T-cell (primary cell): ENCODE measurements at regions not wholly inside any gene's neighbourhood (a gene's known extent, or its start where the extent isn't known, plus 50 kb on each side); places are given as distances from the start of the nearest gene placed in this dataset.

Experiments
- ATAC-seq, 4 experiments: fragments of 200-7000 bp in 3 of 4; fragments of 150-1000 bp in 1 of 4; cut with Tn5 transposase; replicated peaks in 1 of 4; 1 replicate in 3 of 4; 2 replicates in 1 of 4; pipeline ENCODE4 v1.10.0; 2021; ENCODE audit warnings: moderate library complexity in 3 of 4, mild to moderate bottlenecking in 2 of 4, moderate number of reproducible peaks in 1 of 4
- CTCF ChIA-PET, 2 donors: fragments of 300-600 bp; sonication (Branson Sonifier 250); formaldehyde crosslinking; loops; one replicate each; lab custom pipeline; 2022; ENCODE audit warnings: antibody characterized with exemption in 2 of 2; lab: Charles Lee
- POLR2A ChIA-PET, 2 donors: fragments of 300-600 bp; sonication (Branson Sonifier 250); formaldehyde crosslinking; loops; one replicate each; lab custom pipeline; 2022; ENCODE audit warnings: antibody characterized with exemption in 2 of 2; lab: Charles Lee
- DNase-seq, 35 experiments: peaks; one replicate each; pipeline versions ENCODE4 v3.0.0 to v3.0.0-alpha.2; 2013 to 2023
- H3K27ac ChIP-seq: one replicate; pipeline ENCODE4 v1.5.1; 2013; ENCODE audit warnings: low read length
- H3K27me3 ChIP-seq, 2 experiments: replicated peaks in 1 of 2; 1 replicate in 1 of 2; 2 replicates in 1 of 2; pipeline versions ENCODE4 v1.6.1 to v1.7.0; 2013; ENCODE audit warnings: low read length in 1 of 2, mixed read lengths in 1 of 2; ENCODE audit not compliant: control insufficient read depth in 2 of 2, insufficient read depth in 2 of 2; ENCODE audit errors: extremely low read depth in 1 of 2
- H3K36me3 ChIP-seq, 2 donors: 1 replicate in 1 of 2; 2 replicates in 1 of 2; pipeline versions ENCODE4 v1.6.1 to v1.7.0; 2013; ENCODE audit warnings: low read length in 1 of 2; ENCODE audit not compliant: control insufficient read depth in 2 of 2, insufficient read depth in 1 of 2; ENCODE audit errors: extremely low read depth in 1 of 2
- H3K4me1 ChIP-seq, 2 experiments: 1 replicate in 1 of 2; 2 replicates in 1 of 2; pipeline versions ENCODE4 v1.6.1 to v1.7.0; 2013; ENCODE audit warnings: low read length in 2 of 2, mixed read lengths in 1 of 2; ENCODE audit not compliant: insufficient read depth in 2 of 2, control insufficient read depth in 1 of 2; ENCODE audit errors: extremely low read depth in 1 of 2
- H3K4me3 ChIP-seq, 2 donors: 1 replicate in 1 of 2; 2 replicates in 1 of 2; pipeline versions ENCODE4 v1.5.1 to v1.7.0; 2013; ENCODE audit warnings: mild to moderate bottlenecking in 2 of 2, low read length in 1 of 2, moderate library complexity in 1 of 2; ENCODE audit not compliant: control insufficient read depth in 1 of 2; ENCODE audit errors: extremely low read depth in 1 of 2
- H3K9me3 ChIP-seq: 2 replicates; pipeline ENCODE4 v1.7.0; 2013
- H3K27ac Mint-ChIP-seq, 2 donors: one replicate each; pipeline ENCODE4 v1.8.0; 2020 to 2021; ENCODE audit warnings: mild to moderate bottlenecking in 2 of 2, mixed read lengths in 2 of 2
- H3K27me3 Mint-ChIP-seq, 2 donors: one replicate each; pipeline ENCODE4 v1.8.0; 2021 to 2022; ENCODE audit warnings: mixed read lengths in 2 of 2
- H3K36me3 Mint-ChIP-seq: one replicate; pipeline ENCODE4 v1.8.0; 2021; ENCODE audit warnings: mixed read lengths
- H3K4me1 Mint-ChIP-seq, 3 donors: one replicate each; pipeline ENCODE4 v1.8.0; 2020 to 2022; ENCODE audit warnings: mixed read lengths in 3 of 3, mild to moderate bottlenecking in 1 of 3
- H3K4me3 Mint-ChIP-seq, 3 donors: one replicate each; pipeline ENCODE4 v1.8.0; 2020 to 2022; ENCODE audit warnings: mild to moderate bottlenecking in 3 of 3, mixed read lengths in 3 of 3, moderate library complexity in 3 of 3
- H3K9me3 Mint-ChIP-seq, 3 donors: one replicate each; pipeline ENCODE4 v1.8.0; 2020 to 2022; ENCODE audit warnings: mixed read lengths in 3 of 3
- WGBS: methylation state at CpG from one replicate; pipeline ENCODE4 v1.1.5; 2013; ENCODE audit warnings: missing lambda C conversion rate; ENCODE audit not compliant: insufficient coverage; 5-methylcytosine and 5-hydroxymethylcytosine counted together

GRCh38 chr3:147471741-147472140, 62.6 kb downstream of the ZIC1 start:
- DNase-seq (no peak), ATAC-seq (no peak)
- no peaks in the 10 kb centered on the region for H3K27me3 ChIP-seq
- no peaks in the 10 kb centered on the region for H3K4me1 ChIP-seq
- Mint-ChIP-seq H3K27me3 (no peaks in the 10 kb centered on the region), H3K4me1 (no peaks in the 10 kb centered on the region), H3K9me3 (peaks cover 0 to 11% (median 4%) of the 10 kb centered on the region in 3 donors), H3K36me3 (no peaks in the 10 kb centered on the region), H3K4me3 (no peak overlapping the region), H3K27ac (no peak overlapping the region)
- ChIA-PET POLR2A (interaction anchor here in 1 of 2 donors (0.6 kb wide), 1 partner anchor 70 kb away, joined by 3 read pairs; no protein-coding TSS in a partner anchor), CTCF (no interaction called here)
- H3K27ac ChIP-seq, result no peak overlapping the region
- H3K4me3 ChIP-seq, result no peak overlapping the region
- H3K36me3 ChIP-seq, result no peaks in the 10 kb centered on the region
- no CpG with 5 or more reads among the region's 5 CpGs for WGBS
- H3K9me3 ChIP-seq, result no peaks in the 10 kb centered on the region

GRCh38 chr3:147472846-147473245, 63.7 kb downstream of the ZIC1 start:
- no peak for DNase-seq
- Mint-ChIP-seq H3K4me1 (no peaks in the 10 kb centered on the region), H3K36me3 (no peaks in the 10 kb centered on the region), H3K27me3 (no peaks in the 10 kb centered on the region), H3K4me3 (no peak overlapping the region), H3K9me3 (peaks cover 0 to 13% (median 4%) of the 10 kb centered on the region in 3 donors), H3K27ac (no peak overlapping the region)
- no peak for ATAC-seq
- no peaks in the 10 kb centered on the region for H3K4me1 ChIP-seq
- no peak overlapping the region for H3K27ac ChIP-seq
- H3K36me3 ChIP-seq, result no peaks in the 10 kb centered on the region
- no peak overlapping the region for H3K4me3 ChIP-seq
- CTCF ChIA-PET, result no interaction called here
- H3K9me3 ChIP-seq, result no peaks in the 10 kb centered on the region
- 100% methylated on average over 1 of the region's 1 CpG for WGBS
- POLR2A ChIA-PET, result no interaction called here
- no peaks in the 10 kb centered on the region for H3K27me3 ChIP-seq

GRCh38 chr3:147483145-147483544, 74.0 kb downstream of the ZIC1 start:
- Mint-ChIP-seq H3K4me1 (no peaks in the 10 kb centered on the region), H3K36me3 (no peaks in the 10 kb centered on the region), H3K9me3 (peaks cover 12 to 18% (median 15%) of the 10 kb centered on the region in 3 donors), H3K27me3 (no peaks in the 10 kb centered on the region), H3K4me3 (no peak overlapping the region), H3K27ac (no peak overlapping the region)
- Histone ChIP-seq H3K36me3 (no peaks in the 10 kb centered on the region), H3K4me3 (no peak overlapping the region), H3K27ac (no peak overlapping the region), H3K27me3 (no peaks in the 10 kb centered on the region), H3K9me3 (no peaks in the 10 kb centered on the region), H3K4me1 (no peaks in the 10 kb centered on the region)
- no CpG with 5 or more reads among the region's 1 CpG for WGBS
- CTCF ChIA-PET, result no interaction called here
- POLR2A ChIA-PET, result no interaction called here
- no peak for DNase-seq
- no peak for ATAC-seq

- DNase-seq, result no peak
- peaks cover 12 to 18% (median 15%) of the 10 kb centered on the region in 3 donors for H3K9me3 Mint-ChIP-seq
- no CpG with 5 or more reads among the region's 1 CpG for WGBS
- no peaks in the 10 kb centered on the region for H3K4me1 ChIP-seq
- POLR2A ChIA-PET, result no interaction called here
- H3K4me1 Mint-ChIP-seq, result no peaks in the 10 kb centered on the region
- no peaks in the 10 kb centered on the region for H3K36me3 Mint-ChIP-seq
- no peaks in the 10 kb centered on the region for H3K27me3 ChIP-seq
- H3K9me3 ChIP-seq, result no peaks in the 10 kb centered on the region
- H3K4me3 ChIP-seq, result no peak overlapping the region
- H3K27ac ChIP-seq, result no peak overlapping the region
- H3K27me3 Mint-ChIP-seq, result no peaks in the 10 kb centered on the region
- H3K36me3 ChIP-seq, result no peaks in the 10 kb centered on the region
- no peak for ATAC-seq
- no peak overlapping the region for H3K4me3 Mint-ChIP-seq
- CTCF ChIA-PET, result no interaction called here
- H3K27ac Mint-ChIP-seq, result no peak overlapping the region
These were observed 74.4 kb downstream of the ZIC1 start for GRCh38 chr3:147483578-147483977.

GRCh38 chr3:147493065-147493464, 83.9 kb downstream of the ZIC1 start:
- WGBS, result 100% methylated on average over 1 of the region's 5 CpGs

GRCh38 chr3:147493666-147494065, 84.5 kb downstream of the ZIC1 start:
- 90% methylated on average over 2 of the region's 2 CpGs for WGBS
- no peaks in the 10 kb centered on the region for H3K4me1 Mint-ChIP-seq
- Histone ChIP-seq H3K27me3 (no peaks in the 10 kb centered on the region), H3K27ac (no peak overlapping the region), H3K36me3 (no peaks in the 10 kb centered on the region), H3K9me3 (no peaks in the 10 kb centered on the region), H3K4me3 (no peak overlapping the region), H3K4me1 (no peaks in the 10 kb centered on the region)
- ChIA-PET CTCF (no interaction called here), POLR2A (no interaction called here)
- no peak overlapping the region for H3K4me3 Mint-ChIP-seq
- no peaks in the 10 kb centered on the region for H3K36me3 Mint-ChIP-seq
- H3K27ac Mint-ChIP-seq, result no peak overlapping the region
- H3K27me3 Mint-ChIP-seq, result no peaks in the 10 kb centered on the region
- ATAC-seq (no peak), DNase-seq (no peak)
- peaks cover 0 to 5% (median 2%) of the 10 kb centered on the region in 3 donors for H3K9me3 Mint-ChIP-seq

More at GRCh38 chr3:147493065-147493464, 83.9 kb downstream of the ZIC1 start:
- Histone ChIP-seq H3K9me3 (no peaks in the 10 kb centered on the region), H3K4me1 (no peaks in the 10 kb centered on the region), H3K27ac (no peak overlapping the region), H3K4me3 (no peak overlapping the region), H3K36me3 (no peaks in the 10 kb centered on the region), H3K27me3 (no peaks in the 10 kb centered on the region)
- no peak for ATAC-seq
- no peak for DNase-seq
- H3K27ac Mint-ChIP-seq, result no peak overlapping the region
- no peaks in the 10 kb centered on the region for H3K4me1 Mint-ChIP-seq
- CTCF ChIA-PET, result no interaction called here
- H3K27me3 Mint-ChIP-seq, result no peaks in the 10 kb centered on the region
- peaks cover 0 to 5% (median 2%) of the 10 kb centered on the region in 3 donors for H3K9me3 Mint-ChIP-seq
- H3K4me3 Mint-ChIP-seq, result no peak overlapping the region
- H3K36me3 Mint-ChIP-seq, result no peaks in the 10 kb centered on the region
- POLR2A ChIA-PET, result no interaction called here

- H3K4me3 ChIP-seq, result no peak overlapping the region
- H3K4me1 ChIP-seq, result no peaks in the 10 kb centered on the region
- no peak for DNase-seq
- no peak for ATAC-seq
- ChIA-PET CTCF (no interaction called here), POLR2A (no interaction called here)
- H3K9me3 Mint-ChIP-seq, result peaks cover 0 to 1% (median 0%) of the 10 kb centered on the region in 3 donors
- no peak overlapping the region for H3K4me3 Mint-ChIP-seq
- 92% methylated on average over 1 of the region's 5 CpGs for WGBS
- no peaks in the 10 kb centered on the region for H3K27me3 Mint-ChIP-seq
- H3K36me3 Mint-ChIP-seq, result no peaks in the 10 kb centered on the region
- no peak overlapping the region for H3K27ac Mint-ChIP-seq
- H3K36me3 ChIP-seq, result no peaks in the 10 kb centered on the region
- no peaks in the 10 kb centered on the region for H3K4me1 Mint-ChIP-seq
- H3K27ac ChIP-seq, result no peak overlapping the region
- no peaks in the 10 kb centered on the region for H3K9me3 ChIP-seq
- H3K27me3 ChIP-seq, result no peaks in the 10 kb centered on the region
These were observed 88.1 kb downstream of the ZIC1 start for GRCh38 chr3:147497286-147497685.
